Trophoblast cell (in vitro differentiated cells and primary cell): ENCODE measurements at regions not wholly inside any gene's neighbourhood (a gene's known extent, or its start where the extent isn't known, plus 50 kb on each side); places are given as distances from the start of the nearest gene placed in this dataset.
A peak's percentile ranks its signal among the peaks of the same experiment; 100 is the strongest.

Source experiments
- DNase-seq, 2 donors: peaks; one replicate each; pipeline ENCODE4 v3.0.0-alpha.2; 2016
- H2AFZ ChIP-seq: 2 replicates; pipeline ENCODE4 v1.6.1; 2013; ENCODE audit warnings: low read length, moderate library complexity, mild to moderate bottlenecking; ENCODE audit not compliant: insufficient read depth, poor library complexity
- H2AK5ac ChIP-seq: 2 replicates; pipeline ENCODE4 v1.6.1; 2013; ENCODE audit warnings: mild to moderate bottlenecking, low read length
- H2BK120ac ChIP-seq: 2 replicates; pipeline ENCODE4 v1.6.1; 2013; ENCODE audit warnings: low read length, mild to moderate bottlenecking, moderate library complexity; ENCODE audit not compliant: insufficient read depth, poor library complexity
- H2BK12ac ChIP-seq: 2 replicates; pipeline ENCODE4 v1.6.1; 2013; ENCODE audit warnings: mild to moderate bottlenecking, low read length, moderate library complexity
- H2BK5ac ChIP-seq: 2 replicates; pipeline ENCODE4 v1.6.1; 2013; ENCODE audit warnings: low read length, low read depth, moderate library complexity, mild to moderate bottlenecking; ENCODE audit not compliant: poor library complexity
- H3K14ac ChIP-seq: 2 replicates; pipeline ENCODE4 v1.6.1; 2013; ENCODE audit warnings: mild to moderate bottlenecking, low read length
- H3K18ac ChIP-seq: 2 replicates; pipeline ENCODE4 v1.6.1; 2013; ENCODE audit warnings: mild to moderate bottlenecking, low read length
- H3K23ac ChIP-seq: 2 replicates; pipeline ENCODE4 v1.6.1; 2013; ENCODE audit warnings: low read length
- H3K27ac ChIP-seq: 2 replicates; pipeline ENCODE4 v1.5.1; 2013; ENCODE audit warnings: low read depth, mild to moderate bottlenecking, inconsistent platforms, low read length, moderate library complexity
- H3K27me3 ChIP-seq: 2 replicates; pipeline ENCODE4 v1.6.1; 2013; ENCODE audit warnings: inconsistent platforms, mild to moderate bottlenecking, low read length, moderate library complexity; ENCODE audit not compliant: insufficient read depth
- H3K36me3 ChIP-seq, 2 experiments: 1 replicate in 1 of 2; 2 replicates in 1 of 2; pipeline ENCODE4 v1.6.1; 2013; ENCODE audit warnings: low read length in 2 of 2, mild to moderate bottlenecking in 2 of 2, moderate library complexity in 1 of 2; ENCODE audit not compliant: insufficient read depth in 2 of 2, control insufficient read depth in 1 of 2
- H3K4ac ChIP-seq: 2 replicates; pipeline ENCODE4 v1.6.1; 2013; ENCODE audit warnings: low read depth, mild to moderate bottlenecking, low read length, moderate library complexity
- H3K4me1 ChIP-seq, 2 experiments: 1 replicate in 1 of 2; 2 replicates in 1 of 2; pipeline ENCODE4 v1.6.1; 2013; ENCODE audit warnings: low read length in 2 of 2, mild to moderate bottlenecking in 2 of 2, moderate library complexity in 1 of 2; ENCODE audit not compliant: insufficient read depth in 2 of 2, control insufficient read depth in 1 of 2
- H3K4me2 ChIP-seq: 2 replicates; pipeline ENCODE4 v1.6.1; 2013; ENCODE audit warnings: inconsistent platforms, mild to moderate bottlenecking, low read length, moderate library complexity
- H3K4me3 ChIP-seq: 2 replicates; pipeline ENCODE4 v1.5.1; 2013; ENCODE audit warnings: mild to moderate bottlenecking, low read depth, low read length, inconsistent platforms
- H3K79me1 ChIP-seq: one replicate; pipeline ENCODE4 v1.6.1; 2013; ENCODE audit warnings: low read length
- H3K79me2 ChIP-seq: 2 replicates; pipeline ENCODE4 v1.6.1; 2013; ENCODE audit warnings: low read length, mild to moderate bottlenecking; ENCODE audit not compliant: control insufficient read depth, insufficient read depth, poor library complexity
- H3K9ac ChIP-seq: 2 replicates; pipeline ENCODE4 v1.6.1; 2013; ENCODE audit warnings: mild to moderate bottlenecking, low read length
- H3K9me3 ChIP-seq: 2 replicates; pipeline ENCODE4 v1.6.1; 2013; ENCODE audit warnings: low read depth, mild to moderate bottlenecking, control low read depth, inconsistent platforms, low read length; ENCODE audit not compliant: insufficient read depth
- H4K12ac ChIP-seq: 2 replicates; pipeline ENCODE4 v1.6.1; 2013; ENCODE audit warnings: low read depth, mild to moderate bottlenecking, low read length, moderate library complexity
- H4K8ac ChIP-seq: 2 replicates; pipeline ENCODE4 v1.6.1; 2013; ENCODE audit warnings: low read depth, mild to moderate bottlenecking, low read length, moderate library complexity
- H4K91ac ChIP-seq: one replicate; pipeline ENCODE4 v1.6.1; 2013; ENCODE audit warnings: low read depth, mild to moderate bottlenecking, low read length, moderate library complexity
- WGBS: extraction: QIAGEN DNeasy Blood & Tissue Kit; methylation state at CpG from one replicate; pipeline ENCODE4 v1.1.7; 2013; ENCODE audit warnings: missing lambda C conversion rate; ENCODE audit not compliant: insufficient read length, insufficient coverage; ENCODE audit errors: extremely low coverage; 5-methylcytosine and 5-hydroxymethylcytosine counted together

DNA sequence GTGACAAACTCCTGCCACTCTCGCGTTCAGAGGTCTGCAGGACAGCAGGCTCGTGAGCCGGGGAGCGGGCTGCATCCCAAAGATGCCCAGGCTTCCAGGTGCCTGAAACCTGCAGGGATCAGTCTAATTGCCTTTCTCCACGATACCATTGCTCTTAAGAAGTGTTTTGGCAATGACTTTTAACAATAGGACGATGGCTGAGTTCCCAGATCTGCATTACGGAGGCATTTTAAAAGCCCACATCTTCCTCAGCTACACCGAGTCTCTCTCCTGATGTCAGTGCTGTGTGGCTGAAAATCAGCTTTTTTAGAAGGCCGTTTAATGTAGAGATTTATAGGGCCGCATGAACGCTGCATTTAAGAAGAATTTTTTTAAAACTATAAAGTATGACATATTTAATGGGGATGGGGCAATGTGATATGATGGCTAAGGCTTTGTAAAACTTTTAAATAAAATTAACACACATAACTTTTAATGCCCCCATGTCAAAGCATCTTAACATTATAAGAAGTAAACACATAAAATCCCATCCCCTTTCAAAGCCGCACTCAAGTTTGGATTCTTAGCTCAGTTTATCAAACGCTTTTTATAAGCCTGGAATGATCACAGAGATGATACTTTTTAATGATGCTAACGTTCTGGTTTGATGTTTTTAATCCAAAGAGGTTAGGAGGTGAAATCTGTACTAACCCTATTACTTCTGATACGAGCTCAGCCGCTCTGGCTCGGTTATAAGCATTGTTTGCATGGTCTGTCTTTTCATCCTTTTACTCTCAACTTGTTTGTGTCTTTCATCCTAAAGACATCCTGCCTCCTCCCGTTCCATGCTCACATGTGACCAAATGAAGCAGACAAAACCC is 386.0 kb downstream of the SMOC2 start:
- H3K36me3 ChIP-seq: no peaks in the 10 kb centered on the region
- no peak overlapping the region for H3K23ac ChIP-seq
- no peak overlapping the region for H4K12ac ChIP-seq
- no peak overlapping the region for H4K91ac ChIP-seq
- H3K9me3 ChIP-seq: peaks cover 3% of the 10 kb centered on the region
- no peak overlapping the region for H2AFZ ChIP-seq
- H3K18ac ChIP-seq: no peak overlapping the region
- no peak overlapping the region for H3K4me3 ChIP-seq
- no peak overlapping the region for H3K27ac ChIP-seq
- H4K8ac ChIP-seq: no peak overlapping the region
- no peaks in the 10 kb centered on the region for H3K27me3 ChIP-seq
- no peaks in the 10 kb centered on the region for H3K79me2 ChIP-seq
- H2AK5ac ChIP-seq: no peak overlapping the region
- no peak overlapping the region for H3K4ac ChIP-seq
- no peak overlapping the region for H2BK120ac ChIP-seq
- no peak overlapping the region for H2BK12ac ChIP-seq
- H3K9ac ChIP-seq: no peak overlapping the region
- H3K14ac ChIP-seq: no peak overlapping the region
- H3K79me1 ChIP-seq: peaks cover 6% of the 10 kb centered on the region
- no peak overlapping the region for H2BK5ac ChIP-seq
- peaks cover 0 to 4% of the 10 kb centered on the region in 2 experiments for H3K4me1 ChIP-seq
- DNase-seq: no peak
- no peak overlapping the region for H3K4me2 ChIP-seq
- no CpG with 5 or more reads among the region's 19 CpGs for WGBS

DNA sequence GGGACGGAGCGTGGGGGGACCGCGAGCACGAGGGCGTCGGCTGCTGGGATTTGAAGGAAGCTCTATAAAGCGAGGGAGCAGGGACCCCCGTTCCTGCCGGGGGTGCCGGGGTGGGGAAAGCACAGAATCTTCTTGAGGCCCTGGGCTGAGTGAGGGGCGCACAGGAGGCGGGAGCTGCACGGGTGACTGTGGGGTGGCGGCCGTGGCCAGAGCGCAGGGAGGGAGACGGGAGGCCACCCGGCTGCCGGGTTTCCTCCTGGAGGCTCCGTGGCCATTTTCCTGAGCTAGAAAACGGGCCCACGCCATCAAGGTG is 385.1 kb downstream of the SMOC2 start:
- Histone ChIP-seq H3K36me3 (no peaks in the 10 kb centered on the region), H2AK5ac (no peak overlapping the region), H3K4me1 (peaks cover 0 to 4% of the 10 kb centered on the region in 2 experiments), H3K9me3 (peaks cover 3% of the 10 kb centered on the region), H3K4ac (no peak overlapping the region), H3K14ac (no peak overlapping the region), H3K4me2 (no peak overlapping the region), H3K23ac (no peak overlapping the region), H2BK12ac (no peak overlapping the region), H3K79me1 (peaks cover 6% of the 10 kb centered on the region), H3K18ac (no peak overlapping the region), H3K79me2 (no peaks in the 10 kb centered on the region), H2BK5ac (no peak overlapping the region), H2BK120ac (no peak overlapping the region), H2AFZ (no peak overlapping the region), H4K12ac (no peak overlapping the region), H3K27ac (no peak overlapping the region), H4K8ac (no peak overlapping the region), H3K4me3 (no peak overlapping the region), H3K27me3 (no peaks in the 10 kb centered on the region), H4K91ac (no peak overlapping the region), H3K9ac (no peak overlapping the region)
- DNase-seq: no peak
- WGBS: no CpG with 5 or more reads among the region's 23 CpGs

DNA sequence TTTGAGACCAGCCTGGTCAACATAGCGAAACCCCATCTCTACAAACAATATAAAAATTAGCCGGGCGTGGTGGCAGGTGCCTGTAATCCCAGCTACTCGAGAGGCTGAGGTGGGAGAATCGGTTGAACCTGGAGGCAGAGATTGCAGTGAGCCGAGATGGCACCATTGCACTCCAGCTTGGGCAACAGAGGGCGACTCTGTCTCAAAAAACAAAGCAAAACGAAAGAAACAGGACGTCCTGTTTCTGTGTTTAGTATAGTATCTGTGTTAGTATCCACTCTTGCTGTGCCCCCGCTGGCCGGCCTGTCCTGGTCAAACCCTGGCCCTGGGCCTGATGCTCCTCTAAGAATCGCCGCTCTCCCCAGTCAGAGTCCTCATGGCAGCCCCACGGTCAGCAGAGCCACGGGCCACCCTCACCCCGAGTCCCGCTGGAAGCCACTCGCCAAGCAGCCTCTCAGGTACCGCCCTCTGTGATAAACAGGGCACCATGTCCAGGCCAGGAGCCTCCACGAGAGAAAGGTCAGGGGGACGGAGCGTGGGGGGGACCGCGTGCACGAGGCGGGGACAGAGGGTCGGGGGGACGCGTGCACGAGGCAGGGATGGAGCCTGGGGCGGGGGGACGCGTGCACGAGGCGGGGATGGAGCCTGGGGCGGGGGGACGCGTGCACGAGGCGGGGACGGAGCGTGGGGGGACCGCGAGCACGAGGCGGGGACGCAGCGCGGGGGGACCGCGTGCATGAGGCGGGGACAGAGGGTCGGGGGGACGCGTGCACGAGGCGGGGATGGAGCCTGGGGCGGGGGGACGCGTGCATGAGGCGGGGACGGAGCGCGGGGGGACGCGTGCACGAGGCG is 384.5 kb downstream of the SMOC2 start:
- H3K4me1 ChIP-seq: peaks cover 0 to 4% of the 10 kb centered on the region in 2 experiments
- no CpG with 5 or more reads among the region's 68 CpGs for WGBS
- H3K4me3 ChIP-seq: no peak overlapping the region
- no peak for DNase-seq
- no peak overlapping the region for H3K9ac ChIP-seq
- no peaks in the 10 kb centered on the region for H3K36me3 ChIP-seq
- H4K91ac ChIP-seq: peak overlapping the region; percentile 57
- no peak overlapping the region for H3K4ac ChIP-seq
- H3K23ac ChIP-seq: no peak overlapping the region
- peak overlapping the region; percentile 53 for H2AK5ac ChIP-seq
- H2BK12ac ChIP-seq: peak overlapping the region; percentile 17
- no peak overlapping the region for H4K8ac ChIP-seq
- H3K4me2 ChIP-seq: no peak overlapping the region
- H3K79me1 ChIP-seq: peaks cover 6% of the 10 kb centered on the region
- H3K9me3 ChIP-seq: peaks cover 3% of the 10 kb centered on the region
- no peaks in the 10 kb centered on the region for H3K27me3 ChIP-seq
- H3K18ac ChIP-seq: no peak overlapping the region
- H3K14ac ChIP-seq: peak overlapping the region; percentile 11
- H2BK5ac ChIP-seq: no peak overlapping the region
- no peak overlapping the region for H2AFZ ChIP-seq
- no peak overlapping the region for H3K27ac ChIP-seq
- H3K79me2 ChIP-seq: no peaks in the 10 kb centered on the region
- H2BK120ac ChIP-seq: peak overlapping the region; percentile 46
- H4K12ac ChIP-seq: no peak overlapping the region

DNA sequence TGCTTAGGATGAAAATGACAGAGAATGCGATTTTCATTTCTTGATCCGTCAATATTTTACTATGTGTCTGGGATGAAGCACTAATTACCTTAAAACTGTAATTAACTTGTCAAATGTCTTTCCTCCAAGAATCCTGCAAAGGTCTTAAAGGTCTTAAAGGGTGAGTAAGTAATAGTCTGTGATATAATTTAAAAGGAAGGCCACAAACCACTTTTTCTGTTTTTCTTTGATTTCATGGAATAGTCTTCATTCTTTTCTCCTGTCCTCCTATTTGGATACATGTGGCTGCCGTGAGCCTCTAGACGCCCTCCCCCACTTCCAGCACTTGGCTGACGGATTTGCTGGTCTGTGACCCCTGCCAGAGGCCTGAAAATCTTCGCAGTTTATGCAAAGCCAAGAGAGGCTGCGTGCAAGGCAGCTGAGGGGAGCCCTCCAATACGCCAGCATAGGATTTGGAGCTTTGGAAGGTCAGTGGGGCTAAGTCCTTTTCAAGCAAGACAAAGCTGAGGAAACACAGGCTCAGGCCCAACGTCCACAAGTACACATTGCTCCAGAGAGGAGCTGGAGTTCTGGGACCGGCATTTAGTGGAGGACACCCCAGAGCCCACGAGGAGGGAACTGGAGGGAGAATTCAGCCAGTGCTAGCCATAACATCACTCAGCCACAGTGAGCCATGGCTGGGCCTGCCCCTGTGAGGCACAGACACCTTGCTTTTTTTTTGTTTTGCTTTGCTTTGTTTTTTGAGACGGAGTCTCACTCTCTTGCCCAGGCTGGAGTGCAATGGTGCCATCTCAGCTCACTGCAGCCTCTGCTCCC is 382.6 kb downstream of the SMOC2 start:
- no peak for DNase-seq
- Histone ChIP-seq H2AFZ (no peak overlapping the region), H4K12ac (no peak overlapping the region), H4K91ac (no peak overlapping the region), H3K4me2 (no peak overlapping the region), H2BK12ac (peak overlapping the region; percentile 1), H2BK5ac (no peak overlapping the region), H3K27me3 (no peaks in the 10 kb centered on the region), H3K9me3 (peaks cover 3% of the 10 kb centered on the region), H3K4ac (no peak overlapping the region), H3K14ac (no peak overlapping the region), H3K9ac (no peak overlapping the region), H2BK120ac (no peak overlapping the region), H3K18ac (no peak overlapping the region), H3K4me1 (peaks cover 0 to 4% of the 10 kb centered on the region in 2 experiments), H3K23ac (no peak overlapping the region), H2AK5ac (no peak overlapping the region), H3K79me2 (no peaks in the 10 kb centered on the region), H3K79me1 (peaks cover 6% of the 10 kb centered on the region), H3K4me3 (no peak overlapping the region), H4K8ac (no peak overlapping the region), H3K27ac (no peak overlapping the region), H3K36me3 (no peaks in the 10 kb centered on the region)
- WGBS: no CpG with 5 or more reads among the region's 12 CpGs
